ENCODE measurements at regions not wholly inside any gene's neighbourhood (a gene's known extent, or its start where the extent isn't known, plus 50 kb on each side); places are given as distances from the start of the nearest gene placed in this dataset.
"Not testable (repeated sequence)": the region's sequence is repeated elsewhere in the genome, so short reads cannot be mapped to it uniquely, and the experiment has no call there.

- H3K4me1 ChIP-seq: no peaks in the 10 kb centered on the region
- H3K4me3 ChIP-seq: no peak overlapping the region
- TF ChIP-seq, protein P1, sequence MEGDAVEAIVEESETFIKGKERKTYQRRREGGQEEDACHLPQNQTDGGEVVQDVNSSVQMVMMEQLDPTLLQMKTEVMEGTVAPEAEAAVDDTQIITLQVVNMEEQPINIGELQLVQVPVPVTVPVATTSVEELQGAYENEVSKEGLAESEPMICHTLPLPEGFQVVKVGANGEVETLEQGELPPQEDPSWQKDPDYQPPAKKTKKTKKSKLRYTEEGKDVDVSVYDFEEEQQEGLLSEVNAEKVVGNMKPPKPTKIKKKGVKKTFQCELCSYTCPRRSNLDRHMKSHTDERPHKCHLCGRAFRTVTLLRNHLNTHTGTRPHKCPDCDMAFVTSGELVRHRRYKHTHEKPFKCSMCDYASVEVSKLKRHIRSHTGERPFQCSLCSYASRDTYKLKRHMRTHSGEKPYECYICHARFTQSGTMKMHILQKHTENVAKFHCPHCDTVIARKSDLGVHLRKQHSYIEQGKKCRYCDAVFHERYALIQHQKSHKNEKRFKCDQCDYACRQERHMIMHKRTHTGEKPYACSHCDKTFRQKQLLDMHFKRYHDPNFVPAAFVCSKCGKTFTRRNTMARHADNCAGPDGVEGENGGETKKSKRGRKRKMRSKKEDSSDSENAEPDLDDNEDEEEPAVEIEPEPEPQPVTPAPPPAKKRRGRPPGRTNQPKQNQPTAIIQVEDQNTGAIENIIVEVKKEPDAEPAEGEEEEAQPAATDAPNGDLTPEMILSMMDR (IDR thresholded peaks at IDR 0.05): no peak
- TF ChIP-seq POLR2A (IDR thresholded peaks at IDR 0.05): no peak
- H3K27ac ChIP-seq: no peak overlapping the region
- no peaks in the 10 kb centered on the region for H3K9me3 ChIP-seq
- H3K36me3 ChIP-seq: no peaks in the 10 kb centered on the region
- no peaks in the 10 kb centered on the region for H3K27me3 ChIP-seq
- no peak for DNase-seq
Measured at GRCh38 chr7:16270844-16271243, 150.5 kb downstream of the CRPPA start.

GRCh38 chr7:16268821-16269768, 152.2 kb downstream of the CRPPA start:
- no peaks in the 10 kb centered on the region for H3K4me1 ChIP-seq
- no peak for DNase-seq
- TF ChIP-seq, protein P1 (IDR thresholded peaks at IDR 0.05): no peak
- no peak for TF ChIP-seq POLR2A (IDR thresholded peaks at IDR 0.05)
- H3K27me3 ChIP-seq: no peaks in the 10 kb centered on the region
- H3K36me3 ChIP-seq: no peaks in the 10 kb centered on the region
- no peaks in the 10 kb centered on the region for H3K9me3 ChIP-seq
- no peak overlapping the region for H3K4me3 ChIP-seq
- H3K27ac ChIP-seq: no peak overlapping the region

- H3K27ac ChIP-seq: no peak overlapping the region
- TF ChIP-seq, protein P1 (IDR thresholded peaks at IDR 0.05): no peak
- TF ChIP-seq POLR2A (IDR thresholded peaks at IDR 0.05): no peak
Measured at GRCh38 chr7:16267953-16268820, 153.2 kb downstream of the CRPPA start.

DNA sequence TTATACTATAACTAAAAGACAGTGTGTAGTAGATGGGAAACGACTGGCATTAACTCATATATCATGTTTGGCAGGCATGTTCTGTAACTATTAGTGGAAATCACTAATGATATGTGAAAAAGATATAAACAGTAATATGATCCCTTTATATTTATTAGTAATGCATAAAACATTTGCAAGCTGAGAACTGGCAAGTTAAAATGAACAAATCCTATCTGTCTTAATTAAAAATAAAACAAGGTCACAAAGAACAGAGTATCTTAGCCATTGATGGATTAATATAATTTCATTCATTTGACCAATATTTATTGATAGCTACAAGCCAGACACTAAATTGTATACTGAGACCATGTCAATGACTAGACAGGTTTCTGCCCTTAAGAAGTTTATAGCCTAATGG, 154.5 kb downstream of the CRPPA start:
- Histone ChIP-seq H3K27ac (no peak overlapping the region), H3K36me3 (no peaks in the 10 kb centered on the region), H3K27me3 (no peaks in the 10 kb centered on the region), H3K4me3 (no peak overlapping the region), H3K4me1 (no peaks in the 10 kb centered on the region), H3K9me3 (no peaks in the 10 kb centered on the region)
- no peak for DNase-seq
- TF ChIP-seq, protein P1 (IDR thresholded peaks at IDR 0.05): no peak
- TF ChIP-seq POLR2A (IDR thresholded peaks at IDR 0.05): no peak

More at GRCh38 chr7:16267953-16268820, 153.2 kb downstream of the CRPPA start:
- Histone ChIP-seq H3K4me1 (no peaks in the 10 kb centered on the region), H3K9me3 (no peaks in the 10 kb centered on the region), H3K27me3 (no peaks in the 10 kb centered on the region), H3K4me3 (no peak overlapping the region), H3K36me3 (no peaks in the 10 kb centered on the region)
- DNase-seq: no peak

DNA sequence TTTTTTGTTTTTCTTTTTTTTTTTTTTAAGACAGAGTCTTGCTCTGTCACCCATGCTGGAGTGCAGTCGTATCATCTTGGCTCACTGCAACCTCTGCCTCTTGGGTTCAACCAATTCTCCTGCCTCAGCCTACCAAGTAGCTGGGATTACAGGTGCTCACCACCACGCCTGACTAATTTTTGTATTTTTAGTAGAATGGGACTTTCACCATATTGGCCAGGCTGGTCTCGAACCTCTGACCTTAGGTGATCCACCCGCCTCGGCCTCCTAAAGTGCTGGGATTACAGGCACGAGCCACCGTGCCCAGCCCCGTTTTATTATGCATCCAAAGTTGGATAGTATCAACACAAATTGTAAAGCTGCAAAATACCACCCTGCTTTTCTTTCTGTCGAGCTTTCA, 154.9 kb downstream of the CRPPA start:
- not testable (repeated sequence) for H3K9me3 ChIP-seq, H3K36me3 ChIP-seq, DNase-seq, H3K4me3 ChIP-seq, H3K27ac ChIP-seq, H3K4me1 ChIP-seq, H3K27me3 ChIP-seq
